Suprapubic skin (tissue), 4 donors: ENCODE measurements at regions not wholly inside any gene's neighbourhood (a gene's known extent, or its start where the extent isn't known, plus 50 kb on each side); places are given as distances from the start of the nearest gene placed in this dataset.
A peak's percentile ranks its signal among the peaks of the same experiment; 100 is the strongest.
"Not testable (repeated sequence)": the region's sequence is repeated elsewhere in the genome, so short reads cannot be mapped to it uniquely, and the experiment has no call there.

Experiments
- DNase-seq, 2 donors: peaks; one replicate each; pipeline ENCODE4 v3.0.0-alpha.2; 2019; ENCODE audit warnings: low spot score in 2 of 2
- H3K27ac ChIP-seq: fragments of 200-600 bp; sonication (generic); one replicate; pipeline ENCODE4 v1.5.1; 2019
- H3K27me3 ChIP-seq: fragments of 200-600 bp; sonication (generic); one replicate; pipeline ENCODE4 v1.5.1; 2019
- H3K36me3 ChIP-seq: fragments of 200-600 bp; sonication (generic); one replicate; pipeline ENCODE4 v1.5.1; 2019
- H3K4me1 ChIP-seq: fragments of 200-600 bp; sonication (generic); one replicate; pipeline ENCODE4 v1.5.1; 2019
- H3K4me3 ChIP-seq: fragments of 200-600 bp; sonication (generic); one replicate; pipeline ENCODE4 v1.5.1; 2019; ENCODE audit warnings: mild to moderate bottlenecking
- H3K9me3 ChIP-seq: fragments of 200-600 bp; sonication (generic); one replicate; pipeline ENCODE4 v1.5.1; 2019
- EP300 ChIP-seq: sonication (generic); formaldehyde crosslinking; IDR thresholded peaks from one replicate; pipeline ENCODE4 v1.6.1; 2017; ENCODE audit warnings: antibody characterized with exemption
- POLR2A ChIP-seq, 2 donors: fragments of 450-650 bp; IDR thresholded peaks; one replicate each; pipeline ENCODE4 v1.6.1; 2017; ENCODE audit warnings: antibody characterized with exemption in 2 of 2, mild to moderate bottlenecking in 2 of 2, moderate library complexity in 2 of 2
- POLR2AphosphoS5 ChIP-seq, 3 donors: sonication (generic); formaldehyde crosslinking; IDR thresholded peaks; one replicate each; pipeline ENCODE4 v1.6.1; 2017; ENCODE audit warnings: antibody characterized with exemption in 3 of 3
- WGBS: methylation state at CpG from one replicate; pipeline ENCODE4 v1.1.5; 2018; 5-methylcytosine and 5-hydroxymethylcytosine counted together
- TF ChIP-seq, protein P1 (sequence below), 2 donors: fragments of 200-600 bp in 1 of 2; fragments of 450-650 bp in 1 of 2; sonication (generic) in 1 of 2; IDR thresholded peaks; one replicate each; pipeline ENCODE4 v1.5.1; 2016 to 2019; ENCODE audit warnings: antibody characterized with exemption in 2 of 2, mild to moderate bottlenecking in 1 of 2, moderate library complexity in 1 of 2

DNA sequence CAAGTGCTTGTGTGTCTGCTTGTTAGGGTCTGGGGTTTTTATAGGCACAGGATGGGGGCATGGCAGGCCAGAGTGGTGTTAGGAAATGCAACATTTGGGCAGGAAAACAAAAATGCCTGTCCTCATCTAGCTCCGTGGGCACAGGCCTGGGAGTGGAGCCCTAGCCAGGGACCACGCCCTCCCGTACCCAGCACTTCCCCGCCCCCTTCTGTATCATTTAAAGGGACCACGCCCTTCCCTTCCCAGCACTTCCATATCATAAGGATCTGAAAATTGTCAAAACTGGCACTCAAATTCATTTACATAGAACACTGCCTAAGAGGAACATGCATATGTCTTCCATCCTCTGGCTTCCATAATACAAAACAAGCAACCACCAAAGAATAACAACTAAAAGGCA, 185.8 kb downstream of the B3GLCT start:
- 32% methylated on average over 5 of the region's 5 CpGs for WGBS
- peaks cover 4% of the 10 kb centered on the region for H3K9me3 ChIP-seq
- TF ChIP-seq POLR2AphosphoS5 (IDR thresholded peaks at IDR 0.05), result no peak
- no peak for TF ChIP-seq EP300
- TF ChIP-seq POLR2A (IDR thresholded peaks at IDR 0.05), result no peak
- TF ChIP-seq, protein P1, sequence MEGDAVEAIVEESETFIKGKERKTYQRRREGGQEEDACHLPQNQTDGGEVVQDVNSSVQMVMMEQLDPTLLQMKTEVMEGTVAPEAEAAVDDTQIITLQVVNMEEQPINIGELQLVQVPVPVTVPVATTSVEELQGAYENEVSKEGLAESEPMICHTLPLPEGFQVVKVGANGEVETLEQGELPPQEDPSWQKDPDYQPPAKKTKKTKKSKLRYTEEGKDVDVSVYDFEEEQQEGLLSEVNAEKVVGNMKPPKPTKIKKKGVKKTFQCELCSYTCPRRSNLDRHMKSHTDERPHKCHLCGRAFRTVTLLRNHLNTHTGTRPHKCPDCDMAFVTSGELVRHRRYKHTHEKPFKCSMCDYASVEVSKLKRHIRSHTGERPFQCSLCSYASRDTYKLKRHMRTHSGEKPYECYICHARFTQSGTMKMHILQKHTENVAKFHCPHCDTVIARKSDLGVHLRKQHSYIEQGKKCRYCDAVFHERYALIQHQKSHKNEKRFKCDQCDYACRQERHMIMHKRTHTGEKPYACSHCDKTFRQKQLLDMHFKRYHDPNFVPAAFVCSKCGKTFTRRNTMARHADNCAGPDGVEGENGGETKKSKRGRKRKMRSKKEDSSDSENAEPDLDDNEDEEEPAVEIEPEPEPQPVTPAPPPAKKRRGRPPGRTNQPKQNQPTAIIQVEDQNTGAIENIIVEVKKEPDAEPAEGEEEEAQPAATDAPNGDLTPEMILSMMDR (IDR thresholded peaks at IDR 0.05), result no peak

DNA sequence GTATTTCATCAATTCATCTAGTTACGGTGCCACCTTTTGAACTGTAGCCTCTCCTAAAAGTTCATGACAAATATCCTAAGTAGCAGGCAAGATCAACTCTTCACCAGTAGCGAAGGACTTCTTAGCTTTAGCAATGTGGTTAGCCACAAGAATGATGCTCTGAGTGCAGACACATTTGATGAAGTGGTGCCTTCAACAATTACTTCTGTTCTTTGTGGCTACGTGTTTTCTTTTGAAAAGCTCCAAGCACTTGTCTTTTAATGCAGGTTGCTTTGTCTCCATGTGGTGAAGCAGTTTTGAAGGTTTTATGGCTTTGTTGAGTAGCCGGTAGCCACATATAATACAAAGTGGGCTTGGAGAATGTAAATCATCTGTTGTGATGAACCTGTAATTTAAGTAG, 194.7 kb downstream of the B3GLCT start:
- 75% methylated on average over 4 of the region's 4 CpGs for WGBS
- no peaks in the 10 kb centered on the region for H3K27me3 ChIP-seq
- TF ChIP-seq, protein P1 (IDR thresholded peaks at IDR 0.05), result no peak
- TF ChIP-seq POLR2AphosphoS5 (IDR thresholded peaks at IDR 0.05), result no peak
- no peak for TF ChIP-seq EP300
- TF ChIP-seq POLR2A (IDR thresholded peaks at IDR 0.05), result no peak
- no peak overlapping the region for H3K4me3 ChIP-seq
- DNase-seq, result no peak
- H3K9me3 ChIP-seq, result peaks cover 5% of the 10 kb centered on the region
- no peaks in the 10 kb centered on the region for H3K36me3 ChIP-seq
- H3K4me1 ChIP-seq, result no peaks in the 10 kb centered on the region
- H3K27ac ChIP-seq, result no peak overlapping the region

More for the DNA sequence above, 185.8 kb downstream of the B3GLCT start:
- no peak for DNase-seq
- Histone ChIP-seq H3K36me3 (no peaks in the 10 kb centered on the region), H3K4me1 (no peaks in the 10 kb centered on the region), H3K27ac (no peak overlapping the region), H3K4me3 (no peak overlapping the region), H3K27me3 (no peaks in the 10 kb centered on the region)

DNA sequence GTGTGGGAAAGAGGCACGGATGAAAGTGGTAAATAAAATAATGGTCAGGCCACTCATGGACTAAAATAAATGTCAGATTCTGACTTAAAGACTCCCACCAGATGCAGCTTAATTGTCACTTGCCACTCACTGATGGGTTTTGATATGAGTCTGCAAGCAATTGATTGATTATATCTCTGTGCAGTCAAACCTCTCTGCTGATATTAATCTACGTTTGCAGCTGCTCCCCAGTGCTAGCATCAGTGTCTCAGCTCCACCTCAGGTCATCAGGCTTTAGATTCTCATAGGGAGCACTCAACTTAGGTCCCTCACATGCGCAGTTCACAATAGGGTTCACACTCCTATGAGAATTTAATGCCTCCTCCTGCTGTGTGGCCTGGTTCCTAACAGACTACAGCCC, 195.3 kb downstream of the B3GLCT start:
- no peak for TF ChIP-seq POLR2AphosphoS5 (IDR thresholded peaks at IDR 0.05)
- TF ChIP-seq, protein P1 (IDR thresholded peaks at IDR 0.05), result no peak
- Histone ChIP-seq H3K4me3 (no peak overlapping the region), H3K27ac (no peak overlapping the region), H3K36me3 (no peaks in the 10 kb centered on the region), H3K27me3 (no peaks in the 10 kb centered on the region), H3K9me3 (peaks cover 6% of the 10 kb centered on the region), H3K4me1 (no peaks in the 10 kb centered on the region)
- 71% methylated on average over 3 of the region's 3 CpGs for WGBS
- no peak for DNase-seq

DNA sequence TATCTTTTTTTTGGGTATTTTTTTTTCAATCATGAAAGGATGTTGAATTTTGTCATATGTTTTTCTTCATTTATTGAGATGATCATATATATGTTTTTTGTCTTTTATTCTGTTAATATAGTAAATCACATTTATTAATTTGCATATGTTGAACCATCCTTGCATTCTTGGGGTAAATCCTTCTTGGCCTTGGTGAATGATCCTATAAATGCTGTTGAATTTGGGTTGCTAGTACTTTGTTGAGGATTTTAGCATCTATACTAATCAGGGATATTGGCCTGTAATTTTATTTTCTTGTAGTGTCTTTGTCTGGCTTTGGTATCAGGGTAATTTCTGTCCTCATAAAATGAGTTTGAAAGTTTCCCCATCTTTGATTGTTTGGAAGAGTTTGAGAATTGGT, 199.9 kb downstream of the B3GLCT start:
- no peaks in the 10 kb centered on the region for H3K36me3 ChIP-seq
- H3K4me1 ChIP-seq, result peaks cover 9% of the 10 kb centered on the region
- peaks cover 9% of the 10 kb centered on the region for H3K9me3 ChIP-seq
- DNase-seq, result no peak
- H3K4me3 ChIP-seq, result no peak overlapping the region
- no peak overlapping the region for H3K27ac ChIP-seq
- no peaks in the 10 kb centered on the region for H3K27me3 ChIP-seq
- TF ChIP-seq POLR2AphosphoS5 (IDR thresholded peaks at IDR 0.05) (no peak), EP300 (no peak), POLR2A (IDR thresholded peaks at IDR 0.05) (no peak)
- TF ChIP-seq, protein P1 (IDR thresholded peaks at IDR 0.05), result no peak

DNA sequence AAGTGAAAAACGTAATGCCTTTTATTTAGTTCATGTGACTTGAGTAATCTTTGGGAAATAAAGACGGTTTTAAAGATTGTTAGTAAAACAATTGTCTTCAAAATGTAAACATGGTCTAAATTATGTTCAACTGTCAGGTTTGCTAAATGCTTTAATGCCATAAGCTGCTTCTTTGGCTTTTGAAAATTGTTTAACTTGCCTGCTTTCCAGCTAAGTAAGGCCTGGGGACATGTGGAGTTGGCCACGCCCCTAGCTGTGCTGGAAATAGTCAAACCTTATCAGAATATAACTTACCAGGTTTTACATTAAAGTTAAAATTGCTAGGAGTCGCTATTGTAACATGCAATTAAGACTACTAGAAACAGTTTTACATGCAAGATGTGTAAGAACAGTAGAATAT, 203.9 kb downstream of the B3GLCT start:
- not testable (repeated sequence) for H3K36me3 ChIP-seq, H3K9me3 ChIP-seq, H3K27me3 ChIP-seq, H3K27ac ChIP-seq, H3K4me3 ChIP-seq, DNase-seq
- peaks cover 12% of the 10 kb centered on the region for H3K4me1 ChIP-seq
- WGBS, result 57% methylated on average over 4 of the region's 4 CpGs

DNA sequence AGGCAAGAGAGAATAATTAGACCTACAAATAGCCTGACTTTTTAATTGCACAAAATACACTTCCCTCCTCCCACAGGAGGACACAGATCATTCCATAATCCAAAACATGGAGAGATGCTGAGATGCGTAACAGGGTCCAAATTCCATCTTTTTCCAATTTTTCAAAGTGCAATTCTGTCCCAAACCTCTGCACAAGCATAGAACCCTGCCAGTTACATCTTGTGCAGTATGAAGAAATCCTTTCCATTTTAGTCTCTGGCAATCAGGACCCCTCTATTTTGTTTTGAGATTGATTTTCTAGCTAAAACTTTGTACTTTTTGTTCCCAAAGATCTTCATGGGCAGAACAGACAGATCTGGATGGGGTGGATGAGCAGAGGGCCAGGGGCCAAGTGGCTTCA, 209.2 kb downstream of the B3GLCT start:
- H3K4me1 ChIP-seq, result peaks cover 3% of the 10 kb centered on the region
- H3K36me3 ChIP-seq, result no peaks in the 10 kb centered on the region
- no peak overlapping the region for H3K4me3 ChIP-seq
- WGBS, result 90% methylated on average over 1 of the region's 1 CpG
- H3K27ac ChIP-seq, result peak overlapping the region; percentile 42
- TF ChIP-seq, protein P1 (IDR thresholded peaks at IDR 0.05), result no peak
- TF ChIP-seq POLR2AphosphoS5 (IDR thresholded peaks at IDR 0.05) (no peak), POLR2A (IDR thresholded peaks at IDR 0.05) (no peak), EP300 (no peak)
- no peaks in the 10 kb centered on the region for H3K9me3 ChIP-seq
- H3K27me3 ChIP-seq, result no peaks in the 10 kb centered on the region
- DNase-seq, result no peak
